Cardiac septum (tissue), 1 donor: ENCODE measurements at regions not wholly inside any gene's neighbourhood (a gene's known extent, or its start where the extent isn't known, plus 50 kb on each side); places are given as distances from the start of the nearest gene placed in this dataset.
"Not testable (repeated sequence)": the region's sequence is repeated elsewhere in the genome, so short reads cannot be mapped to it uniquely, and the experiment has no call there.

Source experiments
- DNase-seq: peaks from one replicate; pipeline ENCODE4 v3.0.0-alpha.2; 2020; ENCODE audit warnings: low spot score
- intact Hi-C: fragments of 100-400 bp; cut with DNase I; formaldehyde crosslinking; loops from one replicate; pipeline ENCODE4 v1.14.0; 2022
- donor health status: DM: no; HTN: no; CAD: no.

- intact Hi-C loops = no loop called here
These were observed 174.8 kb upstream of the HEY2 start for GRCh38 chr6:125574604-125575003.

GRCh38 chr6:125577124-125577662 is 172.2 kb upstream of the HEY2 start:
- no peak for DNase-seq
- intact Hi-C loops = no loop called here

More at GRCh38 chr6:125574604-125575003, 174.8 kb upstream of the HEY2 start:
- DNase-seq = no peak

GRCh38 chr6:125584468-125584939 is 164.9 kb upstream of the HEY2 start:
- intact Hi-C loops = no loop called here
- DNase-seq = peak; percentile 83

GRCh38 chr6:125585470-125585869 is 164.0 kb upstream of the HEY2 start:
- intact Hi-C loops = loop anchor here (5.0 kb wide), 3 partner anchors 162 to 273 kb away; partner anchors contain the start of gene HEY2
- no peak for DNase-seq

- no peak for DNase-seq
- intact Hi-C loops = loop anchor here (5.0 kb wide), 3 partner anchors 161 to 274 kb away; partner anchors contain the start of gene HEY2
These were observed 163.4 kb upstream of the HEY2 start for GRCh38 chr6:125586074-125586473.

GRCh38 chr6:125586605-125587004 is 162.8 kb upstream of the HEY2 start:
- intact Hi-C loops = loop anchor here (5.0 kb wide), 3 partner anchors 161 to 274 kb away; partner anchors contain the start of gene HEY2
- no peak for DNase-seq

GRCh38 chr6:125587666-125588632 is 161.5 kb upstream of the HEY2 start:
- intact Hi-C loops = loop anchor here (5.0 kb wide), 3 partner anchors 159 to 276 kb away; partner anchors contain the start of gene HEY2
- no peak for DNase-seq

- intact Hi-C loops, DNase-seq: not testable (repeated sequence)
These were observed 157.6 kb upstream of the HEY2 start for GRCh38 chr6:125591796-125592195.

- intact Hi-C loops = no loop called here
- no peak for DNase-seq
These were observed 155.7 kb upstream of the HEY2 start for GRCh38 chr6:125593746-125594145.

- intact Hi-C loops = no loop called here
- no peak for DNase-seq
These were observed 153.4 kb upstream of the HEY2 start for GRCh38 chr6:125596020-125596419.

GRCh38 chr6:125597411-125598253 is 151.8 kb upstream of the HEY2 start:
- intact Hi-C loops = no loop called here
- no peak for DNase-seq

- no peak for DNase-seq
- intact Hi-C loops = no loop called here
These were observed 151.0 kb upstream of the HEY2 start for GRCh38 chr6:125598422-125598821.

- no peak for DNase-seq
- intact Hi-C loops = no loop called here
These were observed 145.2 kb upstream of the HEY2 start for GRCh38 chr6:125604257-125604656.

- DNase-seq = no peak
- intact Hi-C loops = no loop called here
These were observed 137.7 kb upstream of the HEY2 start for GRCh38 chr6:125611573-125612344.

GRCh38 chr6:125612345-125612846 is 137.0 kb upstream of the HEY2 start:
- DNase-seq = no peak
- intact Hi-C loops = no loop called here

- intact Hi-C loops = no loop called here
These were observed 130.8 kb upstream of the HEY2 start for GRCh38 chr6:125618629-125619028.

GRCh38 chr6:125623085-125623484 is 126.3 kb upstream of the HEY2 start:
- no peak for DNase-seq
- intact Hi-C loops = no loop called here

More at GRCh38 chr6:125618629-125619028, 130.8 kb upstream of the HEY2 start:
- no peak for DNase-seq

GRCh38 chr6:125631165-125631564 is 118.3 kb upstream of the HEY2 start:
- intact Hi-C loops = no loop called here
- no peak for DNase-seq

GRCh38 chr6:125636011-125636410 is 113.4 kb upstream of the HEY2 start:
- DNase-seq, intact Hi-C loops: not testable (repeated sequence)
